ENCODE measurements at regions not wholly inside any gene's neighbourhood (a gene's known extent, or its start where the extent isn't known, plus 50 kb on each side); places are given as distances from the start of the nearest gene placed in this dataset.

DNA sequence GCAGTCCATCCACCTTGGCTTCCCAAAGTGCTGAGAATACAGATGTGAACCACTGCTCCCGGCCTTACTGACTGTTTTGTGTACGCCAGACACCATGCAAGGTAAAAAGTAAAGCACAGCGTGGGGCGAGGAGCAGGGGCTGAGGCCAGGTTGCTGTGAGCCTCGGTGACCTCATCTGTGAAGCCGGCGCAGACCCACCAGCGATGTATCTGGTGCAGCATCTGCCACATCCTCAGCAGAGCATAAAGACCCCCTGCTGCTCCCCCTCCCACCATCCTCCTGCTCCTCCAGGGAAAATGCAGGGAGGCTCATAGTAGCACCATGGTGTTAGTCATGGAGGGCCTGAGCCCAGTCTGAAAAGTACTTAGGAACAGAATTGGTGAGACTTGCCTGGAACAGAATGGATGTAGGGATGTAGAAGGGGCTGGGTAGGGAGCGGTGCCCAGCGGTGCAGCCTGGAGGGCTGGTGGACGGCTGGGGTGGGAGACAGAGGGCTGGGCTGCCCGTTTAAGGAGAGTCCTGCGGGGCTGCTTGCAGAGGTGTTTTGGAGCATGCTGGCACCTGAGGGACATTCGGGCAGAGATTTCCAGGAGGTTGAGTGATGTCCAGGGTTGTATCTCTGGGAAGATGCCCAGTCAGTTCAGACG lies 462.4 kb downstream of the BRD1 start:
- no peak overlapping the region for H3K4me3 Mint-ChIP-seq
- Histone ChIP-seq H3K27ac (ENCODE audit: low read depth) (no peak overlapping the region), H3K4me2 (no peak overlapping the region), H3K4me3 (no peak overlapping the region), H3K79me2 (replicated peaks; ENCODE audit: insufficient read depth) (no peaks in the 10 kb centered on the region), H3F3A (replicated peaks; ENCODE audit: low read depth) (no peaks in the 10 kb centered on the region), H3K36me3 (ENCODE audit: insufficient read depth) (no peaks in the 10 kb centered on the region; the same call in 1 of the 2 replicates), H3K9me2 (ENCODE audit: insufficient read depth) (no peaks in the 10 kb centered on the region), H3K4me1 (ENCODE audit: insufficient read depth) (no peaks in the 10 kb centered on the region), H4K20me1 (replicated peaks; ENCODE audit: insufficient read depth) (no peaks in the 10 kb centered on the region), H3K27me3 (ENCODE audit: insufficient read depth) (no peaks in the 10 kb centered on the region), H2AFZ (no peak overlapping the region)
- no peaks in the 10 kb centered on the region for H3K4me1 Mint-ChIP-seq
- TF ChIP-seq ETS1 (IDR thresholded peaks at IDR 0.05): no peak
- no peaks in the 10 kb centered on the region for H3K36me3 Mint-ChIP-seq (ENCODE audit: low read depth)
- no peaks in the 10 kb centered on the region; the same call in 1 of the 3 replicates for H3K9me3 Mint-ChIP-seq
- peaks cover 3% of the 10 kb centered on the region for H3K27me3 Mint-ChIP-seq (ENCODE audit: insufficient read depth, low read depth, poor library complexity)
- DNase-seq (ENCODE audit: low spot score) (no peak), ATAC-seq (no peak)
- no peak overlapping the region for H3K27ac Mint-ChIP-seq

GRCh38 chr22:49364398-49364797 lies 463.3 kb downstream of the BRD1 start:
- Mint-ChIP-seq H3K9me3 (no peaks in the 10 kb centered on the region; the same call in 1 of the 3 replicates), H3K36me3 (ENCODE audit: low read depth) (no peaks in the 10 kb centered on the region), H3K4me3 (no peak overlapping the region), H3K4me1 (no peaks in the 10 kb centered on the region), H3K27ac (no peak overlapping the region), H3K27me3 (ENCODE audit: insufficient read depth, low read depth, poor library complexity) (peaks cover 3% of the 10 kb centered on the region)
- H3K9me2 ChIP-seq (ENCODE audit: insufficient read depth): no peaks in the 10 kb centered on the region
- no peak for ATAC-seq
- no peaks in the 10 kb centered on the region; the same call in 1 of the 2 replicates for H3K36me3 ChIP-seq (ENCODE audit: insufficient read depth)
- no peak overlapping the region for H3K4me2 ChIP-seq
- no peaks in the 10 kb centered on the region for H3K27me3 ChIP-seq (ENCODE audit: insufficient read depth)
- no peak overlapping the region for H2AFZ ChIP-seq
- no peaks in the 10 kb centered on the region for H3K4me1 ChIP-seq (ENCODE audit: insufficient read depth)
- no peak overlapping the region for H3K4me3 ChIP-seq
- no peaks in the 10 kb centered on the region for H3F3A ChIP-seq (replicated peaks; ENCODE audit: low read depth)
- H3K27ac ChIP-seq (ENCODE audit: low read depth): no peak overlapping the region
- H3K79me2 ChIP-seq (replicated peaks; ENCODE audit: insufficient read depth): no peaks in the 10 kb centered on the region
- no peaks in the 10 kb centered on the region for H4K20me1 ChIP-seq (replicated peaks; ENCODE audit: insufficient read depth)
- no peak for DNase-seq (ENCODE audit: low spot score)
- TF ChIP-seq ZNF331 (CRISPR knock-in tag; IDR thresholded peaks at IDR 0.05; ENCODE audit: low read depth) (no peak), ZNF114 (CRISPR knock-in tag; IDR thresholded peaks at IDR 0.05) (no peak), POLR2AphosphoS5 (IDR thresholded peaks at IDR 0.05; ENCODE audit: low read depth) (no peak), CTCF (conservative IDR thresholded peaks at IDR 0.05; ENCODE audit: low read depth in 2 of 2) (no peak), CREB1 (CRISPR knock-in tag; IDR thresholded peaks at IDR 0.05; ENCODE audit: low read depth) (no peak), ETS1 (IDR thresholded peaks at IDR 0.05) (no peak), ZNF462 (CRISPR knock-in tag; IDR thresholded peaks at IDR 0.05) (no peak), EZH2 (IDR thresholded peaks at IDR 0.05; ENCODE audit: low read depth, unreplicated experiment) (no peak), NANOG (IDR thresholded peaks at IDR 0.05; ENCODE audit: borderline replicate concordance) (no peak)

Data from GM23338 (cell line).